CD14-positive monocyte (primary cell): ENCODE measurements at regions not wholly inside any gene's neighbourhood (a gene's known extent, or its start where the extent isn't known, plus 50 kb on each side); places are given as distances from the start of the nearest gene placed in this dataset.

Experiments
- DNase-seq, 3 donors: peaks; one replicate each; pipeline ENCODE4 v3.0.0-alpha.2; 2011 to 2022
- H2AFZ ChIP-seq: 2 replicates; pipeline ENCODE4 v1.6.0; 2012; ENCODE audit warnings: mild to moderate bottlenecking, low read depth, low read length, inconsistent platforms; ENCODE audit not compliant: insufficient read depth, poor library complexity, severe bottlenecking
- H3K27ac ChIP-seq, 2 donors: 1 replicate in 1 of 2; 2 replicates in 1 of 2; pipeline ENCODE4 v1.5.1; 2012 to 2013; ENCODE audit warnings: low read length in 2 of 2, control low read depth in 1 of 2, inconsistent platforms in 1 of 2, low read depth in 1 of 2, mild to moderate bottlenecking in 1 of 2
- H3K27me3 ChIP-seq, 2 donors: one replicate each; pipeline versions ENCODE4 v1.6.0 to v1.6.1; 2011 to 2013; ENCODE audit warnings: low read length in 2 of 2; ENCODE audit not compliant: control insufficient read depth in 2 of 2, insufficient read depth in 2 of 2
- H3K36me3 ChIP-seq, 2 donors: replicated peaks in 1 of 2; 1 replicate in 1 of 2; 2 replicates in 1 of 2; pipeline versions ENCODE4 v1.5.1 to v1.6.1; 2012 to 2013; ENCODE audit warnings: low read length in 2 of 2, control low read depth in 1 of 2, inconsistent platforms in 1 of 2, mild to moderate bottlenecking in 1 of 2; ENCODE audit not compliant: insufficient read depth in 2 of 2, control insufficient read depth in 1 of 2
- H3K4me1 ChIP-seq, 2 donors: 1 replicate in 1 of 2; 2 replicates in 1 of 2; pipeline versions ENCODE4 v1.5.1 to v1.6.1; 2012 to 2013; ENCODE audit warnings: low read length in 2 of 2, control low read depth in 1 of 2, inconsistent platforms in 1 of 2, mild to moderate bottlenecking in 1 of 2, moderate library complexity in 1 of 2; ENCODE audit not compliant: insufficient read depth in 2 of 2, control insufficient read depth in 1 of 2
- H3K4me2 ChIP-seq: replicated peaks from 2 replicates; pipeline ENCODE3; 2012; ENCODE audit warnings: low read length, moderate library complexity, mild to moderate bottlenecking; ENCODE audit not compliant: poor library complexity, severe bottlenecking; ENCODE audit errors: extremely low read depth
- H3K4me3 ChIP-seq, 3 experiments: fragments of 200-600 bp in 1 of 3; sonication (generic) in 1 of 3; replicated peaks in 1 of 3; 1 replicate in 2 of 3; 2 replicates in 1 of 3; pipeline ENCODE4 v1.5.1; 2011 to 2013; ENCODE audit warnings: low read length in 3 of 3, mild to moderate bottlenecking in 3 of 3, control low read depth in 2 of 3, low read depth in 2 of 3, inconsistent platforms in 1 of 3, moderate library complexity in 1 of 3
- H3K79me2 ChIP-seq: 2 replicates; pipeline ENCODE4 v1.6.0; 2012; ENCODE audit warnings: mild to moderate bottlenecking, control low read depth, inconsistent platforms, low read length, moderate library complexity; ENCODE audit not compliant: insufficient read depth
- H3K9ac ChIP-seq: 2 replicates; pipeline ENCODE4 v1.6.0; 2017; ENCODE audit warnings: low read length, mild to moderate bottlenecking; ENCODE audit not compliant: insufficient read depth, poor library complexity, severe bottlenecking
- H3K9me3 ChIP-seq, 2 donors: replicated peaks in 1 of 2; 1 replicate in 1 of 2; 2 replicates in 1 of 2; pipeline versions ENCODE4 v1.5.1 to v1.6.1; 2012 to 2013; ENCODE audit warnings: low read length in 2 of 2, control low read depth in 1 of 2; ENCODE audit not compliant: control insufficient read depth in 1 of 2, insufficient read depth in 1 of 2
- H4K20me1 ChIP-seq: 2 replicates; pipeline ENCODE4 v1.6.0; 2012; ENCODE audit warnings: mild to moderate bottlenecking, low read length, control low read depth, moderate library complexity; ENCODE audit not compliant: insufficient read depth
- H3K27ac Mint-ChIP-seq, 7 donors: one replicate each; pipeline ENCODE4 v1.8.0; 2020; ENCODE audit warnings: mild to moderate bottlenecking in 7 of 7, mixed read lengths in 7 of 7, moderate library complexity in 6 of 7, inconsistent platforms in 2 of 7
- H3K27me3 Mint-ChIP-seq, 3 donors: one replicate each; pipeline ENCODE4 v1.8.0; 2021 to 2022; ENCODE audit warnings: low read depth in 3 of 3, mild to moderate bottlenecking in 3 of 3, mixed read lengths in 3 of 3, moderate library complexity in 3 of 3, inconsistent platforms in 1 of 3
- H3K36me3 Mint-ChIP-seq, 2 donors: one replicate each; pipeline ENCODE4 v1.8.0; 2020; ENCODE audit warnings: mixed read lengths in 2 of 2, inconsistent platforms in 1 of 2, mild to moderate bottlenecking in 1 of 2
- H3K4me1 Mint-ChIP-seq: one replicate; pipeline ENCODE4 v1.8.0; 2020; ENCODE audit warnings: mild to moderate bottlenecking, mixed read lengths
- H3K4me3 Mint-ChIP-seq, 2 donors: one replicate each; pipeline ENCODE4 v1.8.0; 2020; ENCODE audit warnings: mild to moderate bottlenecking in 2 of 2, mixed read lengths in 2 of 2, moderate library complexity in 1 of 2
- H3K9me3 Mint-ChIP-seq, 7 donors: one replicate each; pipeline ENCODE4 v1.8.0; 2020 to 2022; ENCODE audit warnings: mixed read lengths in 7 of 7, mild to moderate bottlenecking in 6 of 7, moderate library complexity in 6 of 7, inconsistent platforms in 2 of 7
- WGBS: methylation state at CpG from one replicate; pipeline ENCODE4 v1.1.5; 2013; ENCODE audit warnings: missing lambda C conversion rate; ENCODE audit not compliant: insufficient coverage; 5-methylcytosine and 5-hydroxymethylcytosine counted together
- intact Hi-C, 2 donors: fragments of 100-400 bp; cut with micrococcal nuclease; formaldehyde crosslinking; loops; one replicate each; pipeline versions ENCODE4 v1.15.0 to v1.15.1; 2023
- TF ChIP-seq, protein P1 (sequence below): fragments of 200-600 bp; IDR thresholded peaks from one replicate; pipeline ENCODE4 v1.8.0; 2022; ENCODE audit warnings: antibody characterized with exemption, mild to moderate bottlenecking

DNA sequence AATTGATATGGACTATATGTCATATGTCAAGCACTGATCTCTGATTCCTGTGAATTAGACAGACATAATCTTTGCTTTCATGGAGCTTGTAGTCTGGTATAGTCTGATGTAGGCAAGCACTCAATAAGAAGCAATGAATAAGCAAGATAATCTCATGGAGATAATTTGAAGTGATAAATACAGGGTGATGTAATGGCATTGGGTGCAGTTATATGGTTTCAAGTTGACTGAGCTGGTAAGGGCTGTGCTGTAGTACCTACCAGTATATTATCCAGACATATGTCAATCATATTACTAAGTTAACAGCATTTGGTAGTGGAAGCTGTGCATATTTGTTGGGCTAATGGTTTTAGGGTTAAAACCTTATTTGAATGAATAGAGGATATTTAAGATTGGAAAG, 117.5 kb upstream of the PRPS1L1 start:
- Mint-ChIP-seq H3K36me3 (no peaks in the 10 kb centered on the region), H3K9me3 (no peaks in the 10 kb centered on the region), H3K27ac (no peak overlapping the region), H3K4me1 (peaks cover 16% of the 10 kb centered on the region), H3K27me3 (peaks cover 0 to 3% (median 0%) of the 10 kb centered on the region in 3 donors), H3K4me3 (no peak overlapping the region)
- Histone ChIP-seq H3K79me2 (no peaks in the 10 kb centered on the region), H3K4me3 (no peak overlapping the region), H3K4me1 (peaks cover 8 to 12% of the 10 kb centered on the region in 2 donors), H2AFZ (no peak overlapping the region), H3K27ac (no peak overlapping the region), H3K36me3 (no peaks in the 10 kb centered on the region), H3K9me3 (no peaks in the 10 kb centered on the region), H3K27me3 (no peaks in the 10 kb centered on the region), H3K9ac (no peak overlapping the region), H3K4me2 (no peak overlapping the region), H4K20me1 (no peaks in the 10 kb centered on the region)
- TF ChIP-seq, protein P1, sequence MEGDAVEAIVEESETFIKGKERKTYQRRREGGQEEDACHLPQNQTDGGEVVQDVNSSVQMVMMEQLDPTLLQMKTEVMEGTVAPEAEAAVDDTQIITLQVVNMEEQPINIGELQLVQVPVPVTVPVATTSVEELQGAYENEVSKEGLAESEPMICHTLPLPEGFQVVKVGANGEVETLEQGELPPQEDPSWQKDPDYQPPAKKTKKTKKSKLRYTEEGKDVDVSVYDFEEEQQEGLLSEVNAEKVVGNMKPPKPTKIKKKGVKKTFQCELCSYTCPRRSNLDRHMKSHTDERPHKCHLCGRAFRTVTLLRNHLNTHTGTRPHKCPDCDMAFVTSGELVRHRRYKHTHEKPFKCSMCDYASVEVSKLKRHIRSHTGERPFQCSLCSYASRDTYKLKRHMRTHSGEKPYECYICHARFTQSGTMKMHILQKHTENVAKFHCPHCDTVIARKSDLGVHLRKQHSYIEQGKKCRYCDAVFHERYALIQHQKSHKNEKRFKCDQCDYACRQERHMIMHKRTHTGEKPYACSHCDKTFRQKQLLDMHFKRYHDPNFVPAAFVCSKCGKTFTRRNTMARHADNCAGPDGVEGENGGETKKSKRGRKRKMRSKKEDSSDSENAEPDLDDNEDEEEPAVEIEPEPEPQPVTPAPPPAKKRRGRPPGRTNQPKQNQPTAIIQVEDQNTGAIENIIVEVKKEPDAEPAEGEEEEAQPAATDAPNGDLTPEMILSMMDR = no peak
- DNase-seq = no peak
- intact Hi-C loops = no loop called here

GRCh38 chr7:18151422-18151821, 123.8 kb upstream of the PRPS1L1 start:
- Histone ChIP-seq H3K9me3 (peaks cover 0 to 2% of the 10 kb centered on the region in 2 donors), H2AFZ (no peak overlapping the region), H4K20me1 (no peaks in the 10 kb centered on the region), H3K79me2 (no peaks in the 10 kb centered on the region), H3K4me1 (no peaks in the 10 kb centered on the region), H3K27ac (no peak overlapping the region), H3K4me2 (no peak overlapping the region), H3K4me3 (no peak overlapping the region), H3K9ac (no peak overlapping the region), H3K36me3 (no peaks in the 10 kb centered on the region), H3K27me3 (no peaks in the 10 kb centered on the region)
- H3K36me3 Mint-ChIP-seq = no peaks in the 10 kb centered on the region
- no peak for DNase-seq
- peaks cover 0 to 3% (median 2%) of the 10 kb centered on the region in 3 donors for H3K27me3 Mint-ChIP-seq
- H3K4me3 Mint-ChIP-seq = no peak overlapping the region
- intact Hi-C loops = no loop called here
- no peak overlapping the region for H3K27ac Mint-ChIP-seq
- TF ChIP-seq, protein P1 = no peak
- H3K9me3 Mint-ChIP-seq = peaks cover 0 to 3% (median 0%) of the 10 kb centered on the region in 7 donors
- peaks cover 2% of the 10 kb centered on the region for H3K4me1 Mint-ChIP-seq
- no CpG with 5 or more reads among the region's 1 CpG for whole genome bisulfite sequencing
